ENCODE measurements at regions not wholly inside any gene's neighbourhood (a gene's known extent, or its start where the extent isn't known, plus 50 kb on each side); places are given as distances from the start of the nearest gene placed in this dataset.

DNA sequence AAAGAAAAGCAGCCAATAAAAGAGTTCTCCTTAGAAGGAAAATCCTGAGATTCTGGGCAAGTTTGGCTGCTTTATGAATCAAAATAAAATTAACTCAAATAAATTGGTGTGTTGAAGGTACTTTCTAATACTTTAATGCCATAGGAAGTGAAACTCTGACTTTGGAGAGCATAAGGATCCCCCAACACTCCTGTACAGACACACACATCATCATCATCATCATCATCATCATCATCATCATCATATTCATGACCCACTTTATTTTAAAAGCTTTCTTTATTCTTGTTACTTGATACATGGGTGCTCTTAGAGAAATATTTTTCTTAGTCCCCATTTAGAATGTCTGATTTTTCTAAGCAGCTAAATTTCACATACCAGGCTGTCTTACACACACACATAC is 283.1 kb upstream of the CYRIA start:
- Histone ChIP-seq H3K4me2 (replicated peaks; ENCODE audit: low read depth, low read length, poor library complexity, severe bottlenecking) (no peak overlapping the region), H2AFZ (ENCODE audit: insufficient read depth, low read depth, low read length, poor library complexity, severe bottlenecking) (no peak overlapping the region), H3K27ac (ENCODE audit: low read length in 2 of 2) (no peak overlapping the region), H3K79me2 (ENCODE audit: control insufficient read depth, insufficient read depth, low read length) (no peaks in the 10 kb centered on the region), H3K9ac (ENCODE audit: low read length) (no peak overlapping the region), H3K36me3 (replicated peaks in 1 of 2; ENCODE audit: control extremely low read depth in 1 of 2, control insufficient read depth in 1 of 2, extremely low read depth in 1 of 2, insufficient read depth in 2 of 2, low read length in 1 of 2) (no peaks in the 10 kb centered on the region), H3K4me3 (ENCODE audit: control extremely low read depth in 1 of 5, extremely low read depth in 1 of 5, insufficient read depth in 1 of 5, low read depth in 2 of 5, low read length in 4 of 5) (no peak overlapping the region), H3K9me3 (ENCODE audit: control extremely low read depth in 1 of 3, control insufficient read depth in 2 of 3, insufficient read depth in 1 of 3, low read length in 2 of 3) (no peaks in the 10 kb centered on the region), H3K4me1 (ENCODE audit: control insufficient read depth in 2 of 2, insufficient read depth in 2 of 2, low read length in 2 of 2) (peaks cover 3 to 13% of the 10 kb centered on the region in 2 donors), H3K27me3 (replicated peaks in 1 of 4; ENCODE audit: control extremely low read depth in 1 of 4, control insufficient read depth in 3 of 4, insufficient read depth in 4 of 4, low read length in 3 of 4) (no peaks in the 10 kb centered on the region), H4K20me1 (ENCODE audit: control insufficient read depth, insufficient read depth, low read length, poor library complexity, severe bottlenecking) (no peaks in the 10 kb centered on the region)
- Mint-ChIP-seq H3K4me1 (peaks cover 32% of the 10 kb centered on the region), H3K4me3 (peak overlapping the region; percentile 0), H3K9me3 (ENCODE audit: insufficient read depth) (no peaks in the 10 kb centered on the region), H3K27ac (no peak overlapping the region), H3K27me3 (no peaks in the 10 kb centered on the region)
- ATAC-seq (ENCODE audit: low read depth) (peak; percentile 39), DNase-seq (peak; percentile 11)
- POLR2A ChIA-PET, result interaction anchor here (1.0 kb wide), 1 partner anchor 12 kb away, joined by 3 read pairs; no protein-coding TSS in a partner anchor
- no peak for TF ChIP-seq EZH2 (IDR thresholded peaks at IDR 0.05; ENCODE audit: borderline replicate concordance, insufficient read depth, low read depth, low read length, poor library complexity, severe bottlenecking)
- TF ChIP-seq, protein P1, sequence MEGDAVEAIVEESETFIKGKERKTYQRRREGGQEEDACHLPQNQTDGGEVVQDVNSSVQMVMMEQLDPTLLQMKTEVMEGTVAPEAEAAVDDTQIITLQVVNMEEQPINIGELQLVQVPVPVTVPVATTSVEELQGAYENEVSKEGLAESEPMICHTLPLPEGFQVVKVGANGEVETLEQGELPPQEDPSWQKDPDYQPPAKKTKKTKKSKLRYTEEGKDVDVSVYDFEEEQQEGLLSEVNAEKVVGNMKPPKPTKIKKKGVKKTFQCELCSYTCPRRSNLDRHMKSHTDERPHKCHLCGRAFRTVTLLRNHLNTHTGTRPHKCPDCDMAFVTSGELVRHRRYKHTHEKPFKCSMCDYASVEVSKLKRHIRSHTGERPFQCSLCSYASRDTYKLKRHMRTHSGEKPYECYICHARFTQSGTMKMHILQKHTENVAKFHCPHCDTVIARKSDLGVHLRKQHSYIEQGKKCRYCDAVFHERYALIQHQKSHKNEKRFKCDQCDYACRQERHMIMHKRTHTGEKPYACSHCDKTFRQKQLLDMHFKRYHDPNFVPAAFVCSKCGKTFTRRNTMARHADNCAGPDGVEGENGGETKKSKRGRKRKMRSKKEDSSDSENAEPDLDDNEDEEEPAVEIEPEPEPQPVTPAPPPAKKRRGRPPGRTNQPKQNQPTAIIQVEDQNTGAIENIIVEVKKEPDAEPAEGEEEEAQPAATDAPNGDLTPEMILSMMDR (IDR thresholded peaks at IDR 0.05), result no peak
- intact Hi-C loops (cut with micrococcal nuclease), result no loop called here
- CTCF ChIA-PET, result interaction anchor here (0.7 kb wide), 1 partner anchor 10 kb away, joined by 3 read pairs; no protein-coding TSS in a partner anchor

DNA sequence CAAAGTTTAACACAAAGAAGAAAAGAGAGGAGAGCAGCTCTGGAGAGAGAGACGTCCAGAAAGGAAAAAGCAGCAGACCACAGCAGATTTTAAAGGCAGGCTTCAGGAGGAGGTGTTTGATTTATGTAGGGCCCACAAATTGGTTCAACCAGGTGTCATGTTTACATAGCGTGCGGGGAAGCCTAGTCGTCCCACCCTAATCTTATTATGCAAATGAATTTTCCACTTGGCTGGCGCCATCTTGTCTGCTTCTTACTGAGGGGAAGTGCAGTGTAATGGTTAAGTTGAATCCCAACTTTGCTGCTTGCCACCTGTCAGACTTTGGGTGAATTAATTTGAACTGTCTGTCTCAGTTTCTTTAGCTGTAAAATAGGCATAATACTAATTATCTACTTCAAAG is 282.4 kb upstream of the CYRIA start:
- intact Hi-C loops (cut with micrococcal nuclease), result no loop called here
- DNase-seq (peak; percentile 27), ATAC-seq (ENCODE audit: low read depth) (peak; percentile 76)
- Histone ChIP-seq H2AFZ (ENCODE audit: insufficient read depth, low read depth, low read length, poor library complexity, severe bottlenecking) (no peak overlapping the region), H3K9me3 (ENCODE audit: control extremely low read depth in 1 of 3, control insufficient read depth in 2 of 3, insufficient read depth in 1 of 3, low read length in 2 of 3) (no peaks in the 10 kb centered on the region), H3K9ac (ENCODE audit: low read length) (no peak overlapping the region), H4K20me1 (ENCODE audit: control insufficient read depth, insufficient read depth, low read length, poor library complexity, severe bottlenecking) (no peaks in the 10 kb centered on the region), H3K27ac (ENCODE audit: low read length in 2 of 2) (no peak overlapping the region), H3K27me3 (replicated peaks in 1 of 4; ENCODE audit: control extremely low read depth in 1 of 4, control insufficient read depth in 3 of 4, insufficient read depth in 4 of 4, low read length in 3 of 4) (no peaks in the 10 kb centered on the region), H3K36me3 (replicated peaks in 1 of 2; ENCODE audit: control extremely low read depth in 1 of 2, control insufficient read depth in 1 of 2, extremely low read depth in 1 of 2, insufficient read depth in 2 of 2, low read length in 1 of 2) (no peaks in the 10 kb centered on the region), H3K4me1 (ENCODE audit: control insufficient read depth in 2 of 2, insufficient read depth in 2 of 2, low read length in 2 of 2) (peaks cover 3 to 13% of the 10 kb centered on the region in 2 donors), H3K79me2 (ENCODE audit: control insufficient read depth, insufficient read depth, low read length) (no peaks in the 10 kb centered on the region), H3K4me2 (replicated peaks; ENCODE audit: low read depth, low read length, poor library complexity, severe bottlenecking) (peak overlapping the region; percentile 3), H3K4me3 (ENCODE audit: control extremely low read depth in 1 of 5, extremely low read depth in 1 of 5, insufficient read depth in 1 of 5, low read depth in 2 of 5, low read length in 4 of 5) (no peak overlapping the region)
- H3K9me3 Mint-ChIP-seq (ENCODE audit: insufficient read depth), result no peaks in the 10 kb centered on the region
- H3K27me3 Mint-ChIP-seq, result no peaks in the 10 kb centered on the region
- CTCF ChIA-PET, result interaction anchor here (0.7 kb wide), 1 partner anchor 11 kb away, joined by 3 read pairs; no protein-coding TSS in a partner anchor
- peaks cover 32% of the 10 kb centered on the region for H3K4me1 Mint-ChIP-seq
- POLR2A ChIA-PET, result interaction anchor here (1.0 kb wide), 1 partner anchor 12 kb away, joined by 3 read pairs; no protein-coding TSS in a partner anchor
- no peak for TF ChIP-seq EZH2 (IDR thresholded peaks at IDR 0.05; ENCODE audit: borderline replicate concordance, insufficient read depth, low read depth, low read length, poor library complexity, severe bottlenecking)
- TF ChIP-seq, protein P1 (IDR thresholded peaks at IDR 0.05), result no peak
- 63% methylated on average over 1 of the region's 5 CpGs for WGBS (ENCODE audit: insufficient coverage)
- peak overlapping the region; percentile 78 for H3K27ac Mint-ChIP-seq
- H3K4me3 Mint-ChIP-seq, result peak overlapping the region; percentile 61
